ENCODE measurements at regions not wholly inside any gene's neighbourhood (a gene's known extent, or its start where the extent isn't known, plus 50 kb on each side); places are given as distances from the start of the nearest gene placed in this dataset.

GRCh38 chr22:22825213-22825593 lies 62.4 kb upstream of the IGLL5 start:
- no peak for DNase-seq

DNA sequence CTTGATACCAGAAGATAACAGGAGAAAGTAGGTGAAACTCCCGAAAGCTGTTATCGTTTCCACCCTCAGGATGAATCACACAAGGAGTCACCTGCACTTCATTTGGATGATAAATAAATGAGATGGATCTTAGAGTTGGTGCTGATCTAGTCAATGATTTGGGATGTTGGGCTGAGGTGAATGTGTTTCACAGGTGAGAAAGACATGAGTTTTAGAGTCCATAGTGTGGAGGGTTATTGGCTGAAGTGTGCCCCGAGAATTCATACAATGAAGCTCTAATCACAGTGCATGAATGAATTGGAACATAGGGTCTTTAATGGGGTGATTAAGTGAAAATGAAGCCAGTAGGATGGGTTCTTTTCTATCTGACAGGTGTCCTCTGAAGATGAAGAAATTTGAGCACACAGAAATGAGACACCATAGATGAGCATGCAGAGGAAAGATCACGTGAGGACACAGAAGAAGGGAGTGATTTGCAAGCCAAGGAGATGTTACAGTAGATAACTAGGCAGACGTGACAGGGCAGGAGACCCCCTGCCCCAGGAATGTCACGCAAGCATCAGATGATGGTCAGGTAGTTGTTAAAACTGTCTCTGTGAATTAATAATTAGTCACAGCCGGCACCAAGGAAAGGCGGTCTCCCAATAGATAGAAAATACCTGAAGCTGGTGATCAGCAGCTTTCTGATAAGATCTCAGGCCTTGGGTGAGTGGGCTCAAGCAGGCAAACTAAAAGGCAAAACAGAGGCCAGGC lies 60.3 kb upstream of the IGLL5 start:
- no peak for DNase-seq

DNA sequence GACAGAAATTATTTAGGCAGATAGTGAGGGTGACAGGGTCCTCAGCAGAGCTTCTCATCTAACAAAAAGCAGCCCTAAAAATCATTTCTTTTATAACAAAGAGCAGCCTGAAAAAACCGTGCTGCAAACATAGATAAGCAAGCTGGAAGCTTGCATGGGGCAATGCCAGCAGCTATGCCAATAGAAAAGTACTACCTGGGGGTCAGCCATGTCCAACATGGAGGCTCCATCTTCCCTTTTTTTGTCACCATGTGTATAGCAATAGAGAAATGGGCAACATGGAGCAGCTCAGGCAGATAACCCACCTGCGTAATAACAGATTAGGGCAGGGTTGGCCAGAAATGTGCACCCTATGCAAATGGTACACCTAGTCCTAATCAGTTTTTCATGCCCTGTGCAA lies 57.4 kb upstream of the IGLL5 start:
- no peak for DNase-seq

GRCh38 chr22:22830957-22831688 lies 56.5 kb upstream of the IGLL5 start:
- DNase-seq, result no peak

DNA sequence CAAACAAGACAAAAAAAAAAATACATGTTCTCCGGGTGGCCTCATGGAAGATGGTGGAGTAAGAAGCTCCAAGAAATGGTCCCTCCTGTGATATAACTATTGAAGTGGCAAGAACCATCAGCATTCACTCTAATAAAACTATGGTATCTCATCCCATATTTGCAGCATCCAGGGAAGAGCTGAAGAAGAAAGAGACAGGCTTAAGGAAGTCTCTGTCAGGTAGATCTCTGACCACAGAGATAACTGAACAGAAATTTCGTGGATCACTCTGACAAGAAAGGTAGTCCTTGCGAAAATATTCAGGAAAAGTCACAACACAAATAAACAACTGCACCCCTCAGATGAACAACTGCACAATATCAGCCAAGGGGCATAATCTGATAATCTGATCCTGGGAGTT lies 54.6 kb upstream of the IGLL5 start:
- no peak for DNase-seq

- DNase-seq, result no peak
These were observed 54.1 kb upstream of the IGLL5 start for GRCh38 chr22:22833488-22833887.

DNA sequence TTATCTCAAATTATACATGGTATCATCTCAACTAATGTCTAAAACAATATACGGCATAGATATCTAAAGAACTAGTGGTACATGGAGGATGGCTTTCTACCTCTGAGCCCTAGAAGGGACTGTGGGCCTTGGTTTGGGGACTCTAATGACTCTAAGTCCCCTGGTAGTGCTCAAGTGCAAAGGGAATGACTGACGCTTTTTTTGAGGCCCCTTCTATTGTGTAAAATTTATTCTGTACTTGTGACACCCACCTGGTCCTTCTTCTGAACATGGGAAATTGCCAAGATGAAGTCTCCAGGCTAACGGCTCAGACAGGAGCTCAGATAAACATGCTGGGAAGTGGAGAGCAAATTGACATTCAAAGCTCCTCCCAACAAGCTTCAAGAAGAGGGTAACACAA lies 53.4 kb upstream of the IGLL5 start:
- no peak for DNase-seq

GRCh38 chr22:22834783-22835182 lies 52.8 kb upstream of the IGLL5 start:
- DNase-seq, result no peak

GRCh38 chr22:22835242-22835641 lies 52.4 kb upstream of the IGLL5 start:
- DNase-seq, result no peak

DNA sequence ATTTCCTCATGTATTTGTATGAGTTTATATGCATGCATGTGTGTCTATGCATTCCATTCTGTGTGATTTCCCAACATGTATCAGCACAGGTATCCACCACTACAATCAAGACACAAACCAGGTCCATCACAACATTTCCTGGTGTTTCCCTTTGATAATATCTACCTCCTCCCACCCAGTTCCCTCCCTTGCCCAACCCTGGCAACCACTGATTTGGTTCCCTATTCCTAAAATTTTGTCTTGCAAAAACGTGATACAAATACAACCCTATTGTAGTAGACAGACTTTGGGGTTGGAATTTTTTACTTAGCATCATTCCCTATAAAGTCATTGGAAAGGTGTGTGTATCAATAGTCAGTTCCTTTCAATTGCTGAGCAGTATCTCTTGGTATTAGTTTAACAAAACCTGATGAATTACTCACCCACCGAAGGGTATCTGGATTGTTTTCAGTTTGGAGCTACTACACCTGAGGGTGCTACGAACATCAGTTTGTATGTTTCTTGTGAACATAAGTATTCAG lies 51.8 kb upstream of the IGLL5 start:
- DNase-seq, result no peak

DNA sequence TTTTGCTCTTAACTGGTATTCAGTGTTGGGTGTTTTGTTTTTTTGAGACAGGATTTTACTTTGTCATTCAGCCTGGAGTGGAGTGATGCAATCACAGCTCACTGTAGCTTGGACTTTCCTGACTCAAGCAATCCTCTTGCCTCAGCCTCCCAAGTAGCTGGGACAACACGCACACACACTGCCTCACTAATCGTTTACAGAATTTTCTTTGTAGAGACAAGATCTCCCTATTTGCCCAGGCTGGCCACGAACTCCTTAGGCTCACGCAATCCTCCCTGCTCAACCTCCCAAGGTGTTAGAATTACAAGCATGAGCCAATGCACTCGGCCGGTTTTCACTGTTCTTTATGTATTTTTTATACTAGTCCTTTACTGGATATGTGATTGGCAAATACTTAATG lies 51.0 kb upstream of the IGLL5 start:
- DNase-seq, result no peak
